ENCODE measurements at regions not wholly inside any gene's neighbourhood (a gene's known extent, or its start where the extent isn't known, plus 50 kb on each side); places are given as distances from the start of the nearest gene placed in this dataset.

GRCh38 chr18:9025091-9025838 is 77.2 kb upstream of the NDUFV2 start:
- TF ChIP-seq EZH2 (IDR thresholded peaks at IDR 0.05; ENCODE audit: borderline replicate concordance, low read depth, low read length, severe bottlenecking) (no peak), POLR2A (IDR thresholded peaks at IDR 0.05; ENCODE audit: low read depth, low read length) (no peak), CTCF (IDR thresholded peaks at IDR 0.05; ENCODE audit: extremely low read depth in 1 of 2, insufficient read depth in 1 of 2, low read depth in 1 of 2, low read length in 2 of 2) (no peak), POLR2AphosphoS5 (IDR thresholded peaks at IDR 0.05; ENCODE audit: insufficient read depth, low read depth, low read length) (no peak), MAX (IDR thresholded peaks at IDR 0.05; ENCODE audit: insufficient read depth, insufficient read length) (no peak), MYC (IDR thresholded peaks at IDR 0.05; ENCODE audit: low read depth, low read length) (no peak), FOS (IDR thresholded peaks at IDR 0.05; ENCODE audit: borderline replicate concordance, insufficient read depth, low read length) (no peak)
